ENCODE measurements at regions not wholly inside any gene's neighbourhood (a gene's known extent, or its start where the extent isn't known, plus 50 kb on each side); places are given as distances from the start of the nearest gene placed in this dataset.

DNA sequence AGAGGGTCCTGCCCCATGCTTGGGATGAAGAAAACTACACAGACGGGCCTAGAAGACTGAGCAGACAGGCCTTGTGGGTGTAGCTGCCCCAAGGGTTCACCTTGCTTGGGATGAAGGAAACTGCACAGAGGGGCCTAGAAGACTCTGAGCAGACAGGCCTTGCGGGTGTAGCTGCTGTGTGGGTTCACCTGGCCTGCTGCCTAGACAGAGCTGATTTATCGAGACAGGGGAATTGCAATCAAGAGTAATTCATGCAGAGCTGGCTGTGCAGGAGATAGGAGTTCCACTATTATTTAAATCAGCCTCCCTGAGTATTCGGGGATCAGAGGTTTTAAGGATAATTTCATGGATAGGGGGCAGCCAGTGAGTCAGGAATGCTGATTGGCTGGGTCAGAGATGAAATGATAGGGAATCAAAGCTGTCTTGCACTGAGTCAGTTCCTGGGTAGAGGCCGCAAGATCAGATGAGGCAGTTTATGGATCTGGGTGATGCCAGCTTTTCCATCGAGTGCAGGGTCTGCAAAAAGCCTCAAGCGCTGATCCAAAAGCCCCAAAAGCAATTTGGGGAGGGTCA, 341.4 kb downstream of the GALR1 start:
- no peak for DNase-seq (ENCODE audit: low read depth)

DNA sequence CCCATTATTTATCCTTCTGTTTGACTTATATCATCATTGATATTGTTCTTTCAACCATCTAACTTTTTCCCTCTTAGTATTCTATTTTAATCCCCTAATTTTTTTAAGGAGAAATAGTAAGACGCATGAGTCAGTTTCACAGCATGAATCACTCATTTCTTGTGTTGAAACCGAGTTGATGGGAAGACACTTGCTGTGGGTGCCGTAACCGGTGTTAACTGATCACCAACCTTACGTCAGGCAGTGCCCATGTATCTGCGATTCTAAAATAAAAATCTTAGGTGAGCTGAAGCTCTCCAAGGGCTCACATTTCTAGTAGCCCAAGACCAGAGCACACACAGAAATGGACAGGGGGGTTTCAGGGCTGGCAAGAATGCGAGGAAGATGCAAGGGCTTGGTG, 348.1 kb downstream of the GALR1 start:
- DNase-seq (ENCODE audit: low read depth): no peak

DNA sequence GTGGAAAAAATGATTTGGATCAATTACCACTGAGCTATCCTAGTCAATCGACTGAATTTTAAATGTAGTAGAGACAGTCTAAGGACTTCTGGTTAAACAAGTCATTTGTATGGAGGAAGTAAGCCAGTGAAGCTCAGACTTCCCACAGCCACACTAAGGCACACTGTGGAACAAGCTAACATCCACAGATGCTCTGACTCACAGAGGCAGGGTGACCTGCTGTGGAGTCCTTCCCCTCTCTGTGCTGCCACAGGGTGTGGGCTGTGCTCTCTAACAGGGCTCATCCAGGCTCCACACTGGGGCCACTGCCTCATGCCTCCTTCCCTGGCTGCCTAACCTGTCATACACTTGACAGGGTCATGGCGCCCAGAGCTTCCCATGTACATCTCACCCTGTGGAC, 351.0 kb downstream of the GALR1 start:
- no peak for DNase-seq (ENCODE audit: low read depth)

DNA sequence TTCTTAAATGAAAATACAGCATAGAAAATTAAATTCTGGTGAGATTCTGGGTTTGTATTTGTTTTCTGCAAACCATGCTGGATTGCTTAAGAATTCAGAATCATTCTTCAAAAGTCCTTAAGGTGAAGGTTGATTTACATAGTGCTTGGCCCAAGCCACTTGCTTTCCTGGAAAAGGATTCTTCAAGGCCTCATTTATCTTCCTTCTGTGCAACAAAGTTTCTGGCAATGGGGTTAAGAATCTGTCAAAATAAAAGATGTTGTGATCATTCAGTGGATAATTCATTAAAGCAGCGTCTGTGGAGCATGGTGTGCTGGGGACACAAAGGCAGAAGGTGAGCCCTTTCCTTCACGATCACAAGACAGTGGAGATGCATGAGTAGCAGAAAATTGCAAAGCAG, 351.9 kb downstream of the GALR1 start:
- DNase-seq (ENCODE audit: low read depth): no peak

DNA sequence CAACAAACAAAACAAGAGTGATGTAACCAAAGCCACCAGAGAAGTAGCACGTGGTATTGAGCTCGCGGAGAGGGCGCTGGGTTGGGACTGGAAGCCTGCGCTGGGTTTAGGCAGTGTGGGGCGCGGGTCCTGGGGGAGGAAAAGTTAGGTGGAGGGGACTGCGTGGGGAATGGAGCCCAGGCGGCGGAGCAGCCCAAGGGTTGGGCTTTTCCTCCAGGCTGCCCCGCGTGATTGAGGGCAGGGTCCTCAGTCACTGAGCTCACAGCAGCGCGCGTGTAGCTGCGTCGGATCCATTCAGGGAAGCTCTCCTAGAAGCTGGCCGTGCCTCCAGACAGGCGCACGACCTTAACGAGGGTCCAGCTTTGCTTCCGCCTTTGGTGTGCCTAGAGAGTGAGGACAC, 357.4 kb downstream of the GALR1 start:
- no peak for DNase-seq (ENCODE audit: low read depth)

DNA sequence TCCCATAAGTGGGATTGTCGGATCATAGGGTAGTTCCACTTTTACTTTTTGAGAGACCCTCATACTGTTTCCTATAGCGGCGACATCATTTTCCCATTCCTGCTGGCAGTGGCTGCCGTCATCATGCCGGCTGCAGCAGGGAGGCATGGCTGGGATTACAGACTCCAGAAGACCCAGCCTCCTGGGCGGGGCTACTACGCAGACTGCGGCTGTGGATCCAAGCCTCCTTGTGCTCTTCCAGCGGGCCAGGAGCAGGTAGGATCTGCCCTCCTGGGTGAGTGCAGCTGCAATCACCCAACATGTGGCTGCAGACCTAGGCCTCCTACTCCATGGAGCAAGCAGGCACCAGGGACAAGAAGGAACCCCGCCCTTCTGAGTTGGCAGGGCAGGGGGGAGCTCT, 359.2 kb downstream of the GALR1 start:
- DNase-seq (ENCODE audit: low read depth): no peak

DNA sequence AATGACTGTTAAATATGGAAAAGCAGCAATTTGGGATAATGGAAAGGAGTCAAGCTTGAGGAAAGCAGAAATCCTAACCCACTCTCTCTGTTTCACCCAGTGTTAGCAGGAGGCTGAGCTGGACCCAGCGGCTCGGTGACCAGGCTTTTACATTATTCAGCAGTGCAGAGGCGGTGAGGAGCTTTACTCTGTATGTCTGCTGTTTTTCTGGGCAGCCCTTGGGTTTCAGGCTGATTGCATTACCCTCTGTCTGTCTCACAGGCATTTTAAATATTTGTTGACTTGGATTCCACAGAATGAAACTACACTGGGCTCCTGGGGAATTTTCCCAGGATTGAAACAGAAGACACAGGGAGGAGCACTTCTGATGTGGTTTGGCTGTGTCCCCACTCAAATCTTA, 368.0 kb downstream of the GALR1 start:
- DNase-seq (ENCODE audit: low read depth): no peak

DNA sequence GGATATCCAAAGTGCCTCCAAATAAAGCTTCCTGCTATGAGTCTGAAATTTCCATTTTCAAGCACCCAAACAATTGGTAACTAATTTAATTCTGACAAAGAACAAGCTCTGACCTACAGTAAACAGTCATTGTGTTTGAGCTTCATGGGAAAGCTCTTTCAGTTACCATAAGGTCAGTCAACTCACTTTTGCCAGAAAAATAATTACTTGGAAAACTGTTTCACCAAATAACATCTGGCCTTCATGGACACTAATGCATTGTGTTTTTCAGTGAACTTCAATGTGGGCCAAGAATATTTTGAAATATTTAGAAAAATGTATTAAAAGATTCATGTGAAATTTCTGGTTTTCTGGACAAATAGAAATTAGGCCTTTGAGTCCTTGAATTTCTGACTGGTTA, 369.9 kb downstream of the GALR1 start:
- no peak for DNase-seq (ENCODE audit: low read depth)

DNA sequence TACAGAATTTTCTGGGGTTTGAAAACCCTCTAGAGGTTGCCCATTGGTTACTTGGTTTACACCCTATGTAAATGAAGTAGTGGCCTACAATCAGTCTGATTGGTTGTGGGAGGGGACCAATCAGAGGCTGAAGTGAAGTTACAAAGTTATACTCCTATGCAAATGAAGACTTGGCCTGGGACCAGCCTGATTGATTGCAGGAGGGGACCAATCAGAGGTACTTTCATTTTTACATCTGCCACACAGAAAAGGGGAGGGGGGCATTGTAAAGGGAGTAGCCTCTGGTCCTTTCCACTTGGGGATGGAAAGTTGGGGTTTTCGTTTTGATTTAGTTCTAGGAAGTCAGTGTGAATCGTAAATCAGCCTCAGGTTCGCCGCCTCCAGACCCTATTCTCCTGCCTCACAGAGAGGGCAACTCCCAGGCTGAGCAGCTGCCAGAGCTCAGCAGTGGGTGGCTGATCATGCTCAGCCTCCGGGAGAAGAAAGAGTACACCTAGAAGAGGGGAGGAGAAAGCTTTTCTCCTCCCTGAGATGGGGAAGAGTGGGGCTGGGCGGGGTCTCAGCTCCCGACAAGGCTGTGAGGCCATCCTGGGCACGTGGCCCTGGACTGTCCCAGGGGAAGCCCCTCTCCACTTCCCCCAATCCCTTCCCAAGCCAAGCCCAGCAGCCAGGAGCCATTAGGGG, 372.5 kb downstream of the GALR1 start:
- no peak for DNase-seq (ENCODE audit: low read depth)

DNA sequence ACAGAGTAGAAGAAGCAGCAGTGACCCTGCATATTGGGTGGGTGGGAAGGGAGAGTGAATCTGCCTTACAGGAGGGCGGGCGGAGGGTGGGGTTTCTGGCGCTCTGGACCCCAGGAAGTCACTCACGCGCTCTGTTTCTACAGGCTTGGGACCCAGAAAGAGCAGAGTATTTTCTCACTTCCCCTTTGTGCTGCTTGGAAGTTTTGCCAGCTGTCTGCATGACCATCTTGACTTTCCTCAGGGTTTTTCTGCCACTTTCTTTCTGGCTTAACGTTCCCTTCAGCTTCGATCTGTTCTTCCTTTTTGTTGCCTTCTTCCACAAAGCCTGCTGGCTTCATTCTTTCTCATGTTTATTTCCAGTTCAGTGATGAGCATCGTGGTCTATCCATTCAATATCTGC, 383.1 kb downstream of the GALR1 start:
- DNase-seq (ENCODE audit: low read depth): no peak

DNA sequence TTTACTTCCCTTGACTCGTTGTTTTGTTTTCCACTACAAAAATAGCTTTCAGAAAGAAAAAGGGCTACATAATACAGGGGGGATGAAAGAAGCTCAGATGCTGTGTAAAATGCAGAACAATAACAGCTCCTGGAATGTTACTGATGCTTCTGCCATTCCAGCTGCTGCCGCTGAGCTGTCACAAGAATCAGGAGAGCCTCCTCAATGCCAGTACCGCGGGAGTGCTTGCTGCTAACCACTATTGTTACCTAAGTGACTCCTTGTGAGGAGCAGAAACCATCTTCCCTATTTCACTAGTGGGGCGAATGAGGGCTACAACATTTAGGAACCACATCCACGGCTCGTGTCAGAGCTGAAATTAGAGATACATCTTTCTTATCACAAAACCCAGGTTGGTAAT, 384.8 kb downstream of the GALR1 start:
- DNase-seq (ENCODE audit: low read depth): no peak

DNA sequence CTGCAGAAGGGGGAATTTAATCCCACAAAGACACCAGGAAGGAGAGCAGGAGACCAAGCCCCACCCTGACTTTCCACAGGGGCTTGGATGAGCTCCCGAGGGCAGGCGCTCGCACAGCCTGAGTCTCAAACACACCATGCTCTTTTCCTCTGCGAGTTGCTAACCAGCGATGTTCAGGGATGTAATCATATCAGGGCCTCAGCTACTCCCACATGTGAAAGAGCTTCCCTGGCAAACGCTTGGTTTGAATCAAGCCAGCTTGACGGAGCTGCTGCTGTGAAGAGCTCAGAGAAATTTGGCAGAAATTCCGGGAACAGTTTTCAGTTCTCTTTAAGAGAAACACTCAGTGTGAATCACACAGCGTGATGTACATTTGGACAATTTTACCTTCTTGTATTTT, 385.8 kb downstream of the GALR1 start:
- DNase-seq (ENCODE audit: low read depth): no peak

DNA sequence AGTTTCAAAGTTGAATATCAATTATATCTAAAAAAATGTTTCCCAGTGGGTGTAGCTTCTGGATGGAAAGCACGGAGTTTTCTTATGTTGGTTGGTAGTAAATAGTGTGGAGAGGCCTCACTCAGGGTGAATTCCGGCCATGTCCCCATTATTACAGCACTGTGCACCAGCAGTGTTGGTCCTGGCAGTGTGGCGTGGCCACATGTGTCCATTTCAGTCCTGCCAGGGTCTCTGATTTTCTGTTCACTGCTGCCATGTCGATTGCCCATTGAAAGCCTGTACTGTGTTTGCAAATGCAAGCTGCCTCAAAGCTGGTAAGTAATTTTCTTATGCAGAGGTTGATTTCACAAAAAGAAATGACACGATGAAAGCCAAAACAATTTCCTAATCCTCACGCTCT, 386.2 kb downstream of the GALR1 start:
- DNase-seq (ENCODE audit: low read depth): no peak

DNA sequence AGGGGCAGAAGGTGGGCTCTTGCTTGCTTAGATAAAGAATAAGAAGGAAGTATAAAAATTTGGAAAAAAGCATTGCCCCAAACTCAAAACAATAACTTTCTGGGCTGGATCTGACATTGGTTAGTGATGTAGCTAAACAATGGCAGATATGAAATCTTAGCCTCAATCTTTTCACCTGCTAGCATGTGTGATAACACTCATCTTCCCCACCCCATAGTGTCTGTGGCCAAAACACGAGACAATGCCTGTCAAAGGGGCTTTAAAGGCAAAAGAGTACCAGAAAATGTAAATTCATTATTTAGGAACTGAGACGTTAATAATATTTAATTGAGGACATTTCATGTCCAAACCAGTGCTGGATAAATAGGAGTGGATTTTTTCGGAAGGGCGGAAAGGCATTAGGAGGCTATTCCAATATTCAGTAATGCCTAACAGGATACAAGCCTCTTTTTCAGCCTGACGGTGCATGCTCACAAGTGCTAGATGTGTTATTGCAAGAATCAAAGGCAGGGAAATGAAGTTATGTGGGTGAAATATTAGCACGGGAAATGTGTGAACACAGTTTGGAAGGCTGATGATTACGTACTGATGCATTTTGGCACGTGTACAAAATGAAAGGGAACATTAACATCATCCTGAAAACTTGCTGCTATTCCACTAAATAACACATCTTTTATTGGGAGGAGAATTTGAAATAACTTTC, 395.7 kb downstream of the GALR1 start:
- DNase-seq (ENCODE audit: low read depth): no peak

DNA sequence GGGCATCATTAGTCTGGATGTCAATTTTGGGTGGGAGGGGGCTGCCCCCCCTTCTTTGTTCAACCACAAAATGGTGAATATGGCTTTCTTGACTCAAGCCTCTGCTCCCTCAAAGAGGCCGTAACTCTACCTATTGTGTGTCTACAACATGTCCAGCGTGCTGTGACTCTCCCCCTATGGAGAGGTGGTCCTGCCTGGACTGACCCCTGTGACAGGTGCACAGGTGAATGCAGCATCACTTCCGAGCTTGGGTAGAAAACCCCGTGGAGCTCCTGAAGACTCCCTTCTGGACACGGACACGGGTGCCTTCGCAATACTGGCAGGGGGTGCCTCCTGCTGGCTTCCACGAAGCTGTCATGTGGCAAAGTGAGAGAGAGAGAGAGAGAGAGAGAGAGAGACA, 397.8 kb downstream of the GALR1 start:
- DNase-seq (ENCODE audit: low read depth): no peak

DNA sequence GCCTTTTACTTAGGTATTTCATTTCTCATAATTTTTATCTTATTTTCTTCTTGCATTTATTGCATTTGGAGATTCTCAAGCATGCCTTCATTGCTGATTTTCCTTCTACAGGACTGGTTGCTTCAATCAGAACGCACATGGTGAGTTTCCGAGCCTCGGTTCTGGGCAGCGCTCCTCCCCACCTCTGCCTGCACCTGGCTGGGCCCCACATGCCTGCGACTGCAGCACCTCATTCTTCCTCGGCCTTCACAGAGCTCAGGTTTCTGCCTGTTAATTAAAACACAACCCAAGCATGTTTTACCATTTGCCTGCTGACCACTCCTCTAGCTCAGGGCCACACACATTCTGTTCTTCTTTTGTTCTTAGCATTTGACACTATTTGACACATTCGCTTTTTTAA, 398.8 kb downstream of the GALR1 start:
- no peak for DNase-seq (ENCODE audit: low read depth)

DNA sequence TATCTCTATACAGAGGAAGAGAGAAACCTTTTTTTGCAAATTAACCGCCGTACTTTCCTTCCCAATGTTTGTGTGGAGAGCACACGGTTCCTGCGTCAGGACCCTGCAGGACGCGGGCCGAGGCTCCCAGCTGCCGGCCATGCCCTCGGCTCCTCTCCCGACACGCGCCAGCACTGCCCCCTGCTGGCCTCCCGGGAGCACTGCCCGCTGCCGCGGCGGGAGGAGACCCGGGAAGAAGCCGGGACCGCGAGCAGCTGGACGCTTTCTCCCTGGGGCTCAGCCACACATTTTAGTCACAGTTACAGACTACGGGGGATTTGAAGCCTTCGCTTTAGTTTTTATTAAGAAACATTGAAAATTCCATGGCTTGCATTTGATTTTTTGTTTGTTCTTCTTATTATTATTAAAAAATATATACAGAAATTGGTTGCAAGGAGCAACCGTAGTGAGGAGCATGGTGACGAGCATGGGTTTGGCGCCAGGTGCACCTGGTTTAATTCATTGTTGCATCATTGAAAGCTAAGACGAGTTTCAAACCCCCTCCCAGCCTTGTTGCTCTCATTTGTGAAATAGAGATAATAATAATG, 401.2 kb downstream of the GALR1 start:
- peak; percentile 15 for DNase-seq (ENCODE audit: low read depth)

DNA sequence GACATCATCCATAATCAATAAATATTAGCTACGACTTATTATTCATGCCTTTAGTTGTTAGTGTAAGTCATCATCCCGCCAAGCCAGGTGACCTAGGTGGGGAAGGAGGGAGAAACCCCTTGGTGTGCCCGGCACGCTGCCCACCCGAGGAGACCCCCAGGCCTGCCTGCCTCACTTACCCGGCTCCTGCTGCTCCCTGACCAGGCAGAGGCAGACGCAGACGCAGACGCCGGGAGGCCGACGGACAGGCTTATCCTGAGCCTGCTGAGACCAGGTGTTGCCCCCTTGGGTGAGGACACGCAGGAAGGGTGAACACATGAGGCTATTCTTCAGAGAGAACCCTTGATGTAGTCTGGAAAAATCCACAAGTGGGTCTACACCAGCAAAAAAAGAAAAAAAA, 401.8 kb downstream of the GALR1 start:
- DNase-seq (ENCODE audit: low read depth): no peak

DNA sequence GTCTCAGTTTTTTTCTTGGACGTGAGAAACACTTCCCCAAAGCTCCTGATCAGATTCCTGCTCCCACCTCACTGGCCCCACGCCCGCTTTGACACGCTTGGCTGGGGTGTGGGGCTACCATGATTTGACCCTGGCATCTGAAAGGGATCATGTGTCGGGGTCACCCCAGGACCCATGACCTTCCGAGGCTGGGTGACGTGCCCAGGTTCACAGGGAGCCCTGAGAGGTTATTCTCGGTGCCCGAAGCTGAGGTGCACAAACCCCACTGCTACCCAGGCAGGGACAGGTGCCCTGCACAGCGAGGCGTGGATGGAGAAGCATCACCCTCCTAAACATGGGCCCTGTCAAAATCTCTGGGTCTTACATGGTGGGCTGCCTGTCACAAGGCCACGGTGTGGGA, 404.1 kb downstream of the GALR1 start:
- DNase-seq (ENCODE audit: low read depth): no peak

DNA sequence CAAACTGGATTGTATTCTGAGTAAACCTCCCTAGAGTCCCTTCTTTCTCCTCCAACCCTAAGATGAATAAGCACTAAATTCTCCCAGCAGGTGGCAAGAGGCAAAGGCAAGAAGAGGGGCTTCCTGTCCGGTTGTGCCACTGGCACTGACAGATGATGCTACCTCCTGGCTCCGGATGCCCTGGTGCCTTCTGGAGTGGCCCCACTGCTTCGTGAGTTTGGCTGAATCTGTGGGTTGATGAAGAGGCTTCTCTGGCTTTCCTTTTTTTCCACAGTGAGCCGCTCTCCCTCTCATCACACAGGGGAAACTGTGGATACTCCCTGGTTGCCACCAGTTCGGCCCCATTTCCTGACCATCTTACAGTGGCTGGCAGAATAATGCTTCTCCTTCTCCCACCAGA, 404.7 kb downstream of the GALR1 start:
- no peak for DNase-seq (ENCODE audit: low read depth)

DNA sequence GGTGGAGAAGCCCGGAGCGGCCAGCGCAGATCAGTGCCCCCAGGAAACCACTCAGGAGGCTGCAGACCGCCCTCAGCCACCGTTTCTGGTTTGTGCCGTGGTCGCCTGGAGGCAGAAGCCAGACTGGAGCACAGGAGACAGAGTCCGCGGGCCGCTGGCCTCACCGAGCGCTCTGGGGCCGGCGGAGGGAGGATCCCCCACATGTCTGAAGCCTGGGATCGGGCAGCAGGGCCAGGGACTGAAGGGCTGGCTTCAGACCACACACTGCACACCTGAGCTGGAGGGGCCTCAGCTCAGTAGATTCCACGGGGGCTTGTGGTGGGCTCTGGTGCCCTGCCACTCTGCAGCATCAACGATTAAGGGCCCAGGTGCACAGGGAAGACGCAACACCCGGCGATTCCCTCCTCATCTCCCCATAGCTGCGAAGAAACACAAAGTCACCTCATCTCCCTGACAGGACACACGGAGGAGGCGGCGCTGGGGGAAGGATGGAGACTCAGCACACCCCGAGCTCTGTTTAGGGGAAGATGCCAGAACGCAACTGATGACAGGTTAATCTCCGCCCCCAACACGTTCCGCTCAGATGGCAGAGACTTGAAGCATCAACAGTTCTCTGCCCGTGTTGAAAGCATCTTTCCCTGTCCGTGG, 408.1 kb downstream of the GALR1 start:
- DNase-seq (ENCODE audit: low read depth): no peak

DNA sequence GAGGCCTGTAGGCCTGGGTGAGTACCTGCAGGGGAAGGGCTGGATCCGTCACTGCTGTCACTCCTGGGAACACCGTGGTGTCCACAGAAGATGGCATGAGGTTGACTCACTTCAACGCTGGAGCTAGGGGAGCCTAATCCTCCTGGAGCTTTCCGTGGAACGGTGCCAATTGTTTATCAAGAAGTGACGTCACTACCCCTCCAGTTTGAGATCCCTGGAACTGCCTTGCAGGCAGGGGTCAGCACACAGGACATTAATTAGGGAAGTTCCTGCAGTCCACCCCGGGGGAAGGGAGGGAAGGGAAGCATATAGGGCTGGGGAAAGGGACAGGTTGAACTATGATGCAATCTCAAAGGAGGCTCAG, 408.6 kb downstream of the GALR1 start:
- no peak for DNase-seq (ENCODE audit: low read depth)
